ENCODE measurements at regions not wholly inside any gene's neighbourhood (a gene's known extent, or its start where the extent isn't known, plus 50 kb on each side); places are given as distances from the start of the nearest gene placed in this dataset.
A peak's percentile ranks its signal among the peaks of the same experiment; 100 is the strongest.

- Histone ChIP-seq H2AK5ac (ENCODE audit: low read length) (no peak overlapping the region), H3K18ac (ENCODE audit: low read length) (no peak overlapping the region), H4K8ac (ENCODE audit: low read depth, low read length) (no peak overlapping the region), H3K4ac (ENCODE audit: low read depth, low read length) (no peak overlapping the region), H2BK120ac (ENCODE audit: low read depth, low read length) (no peak overlapping the region), H3K56ac (ENCODE audit: low read length) (no peak overlapping the region), H3K27me3 (ENCODE audit: insufficient read depth, low read length, poor library complexity) (no peaks in the 10 kb centered on the region), H3K79me1 (ENCODE audit: low read length) (no peaks in the 10 kb centered on the region), H2BK15ac (replicated peaks; ENCODE audit: low read depth) (no peak overlapping the region), H3K27ac (ENCODE audit: low read depth, low read length) (no peak overlapping the region), H3K9ac (ENCODE audit: low read length) (no peak overlapping the region), H3K36me3 (ENCODE audit: control insufficient read depth, insufficient read depth, low read length) (no peaks in the 10 kb centered on the region), H4K5ac (ENCODE audit: low read length) (no peak overlapping the region), H2BK5ac (ENCODE audit: low read length) (no peak overlapping the region), H3K79me2 (ENCODE audit: control insufficient read depth, insufficient read depth, low read length) (no peaks in the 10 kb centered on the region), H3K4me3 (ENCODE audit: low read length) (no peak overlapping the region), H3K23ac (ENCODE audit: low read length) (no peak overlapping the region), H3K4me1 (ENCODE audit: control insufficient read depth, low read depth, low read length) (no peaks in the 10 kb centered on the region), H3K4me2 (ENCODE audit: low read length) (no peak overlapping the region)
- peak; percentile 78 for DNase-seq
- no CpG with 5 or more reads among the region's 17 CpGs for WGBS (ENCODE audit: extremely low coverage, insufficient coverage, low lambda C conversion rate)
These were observed 759.5 kb downstream of the TAF11L14 start for GRCh38 chr5:18393565-18394442.

DNA sequence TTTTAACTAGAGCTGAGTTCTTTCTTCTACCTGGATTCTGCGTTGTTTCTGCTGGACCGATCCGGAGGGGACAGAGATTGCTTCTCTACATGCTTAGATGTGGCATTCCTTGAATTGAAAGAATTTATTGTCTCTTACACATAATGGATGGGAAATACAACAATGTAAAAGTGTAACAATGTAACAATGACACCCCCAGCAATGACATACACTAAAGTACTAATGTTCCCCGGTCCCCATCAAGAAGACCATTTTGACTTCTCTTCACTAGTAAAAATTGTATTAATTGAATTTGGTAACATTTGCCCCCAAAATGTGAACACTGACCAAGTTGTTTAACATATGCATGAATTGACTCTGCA is 760.2 kb downstream of the TAF11L14 start:
- H2BK15ac ChIP-seq (replicated peaks; ENCODE audit: low read depth) = no peak overlapping the region

GRCh38 chr5:18395126-18396110 is 761.2 kb downstream of the TAF11L14 start:
- no peak for DNase-seq
- no peak overlapping the region for H3K4me2 ChIP-seq (ENCODE audit: low read length)
- no peak overlapping the region for H4K8ac ChIP-seq (ENCODE audit: low read depth, low read length)
- no peak overlapping the region for H3K56ac ChIP-seq (ENCODE audit: low read length)
- no CpG with 5 or more reads among the region's 10 CpGs for WGBS (ENCODE audit: extremely low coverage, insufficient coverage, low lambda C conversion rate)
- H2AK5ac ChIP-seq (ENCODE audit: low read length) = no peak overlapping the region
- no peak overlapping the region for H2BK15ac ChIP-seq (replicated peaks; ENCODE audit: low read depth)
- H3K4me3 ChIP-seq (ENCODE audit: low read length) = no peak overlapping the region
- H2BK120ac ChIP-seq (ENCODE audit: low read depth, low read length) = no peak overlapping the region
- H3K27me3 ChIP-seq (ENCODE audit: insufficient read depth, low read length, poor library complexity) = no peaks in the 10 kb centered on the region
- no peak overlapping the region for H3K18ac ChIP-seq (ENCODE audit: low read length)
- H3K36me3 ChIP-seq (ENCODE audit: control insufficient read depth, insufficient read depth, low read length) = no peaks in the 10 kb centered on the region
- no peak overlapping the region for H3K4ac ChIP-seq (ENCODE audit: low read depth, low read length)
- H2BK5ac ChIP-seq (ENCODE audit: low read length) = no peak overlapping the region
- H3K27ac ChIP-seq (ENCODE audit: low read depth, low read length) = no peak overlapping the region
- no peaks in the 10 kb centered on the region for H3K79me1 ChIP-seq (ENCODE audit: low read length)
- no peak overlapping the region for H3K9ac ChIP-seq (ENCODE audit: low read length)
- no peaks in the 10 kb centered on the region for H3K4me1 ChIP-seq (ENCODE audit: control insufficient read depth, low read depth, low read length)
- H4K5ac ChIP-seq (ENCODE audit: low read length) = no peak overlapping the region
- H3K23ac ChIP-seq (ENCODE audit: low read length) = no peak overlapping the region
- no peaks in the 10 kb centered on the region for H3K79me2 ChIP-seq (ENCODE audit: control insufficient read depth, insufficient read depth, low read length)

More for the DNA sequence above, 760.2 kb downstream of the TAF11L14 start:
- Histone ChIP-seq H3K23ac (ENCODE audit: low read length) (no peak overlapping the region), H3K79me1 (ENCODE audit: low read length) (no peaks in the 10 kb centered on the region), H3K27me3 (ENCODE audit: insufficient read depth, low read length, poor library complexity) (no peaks in the 10 kb centered on the region), H2AK5ac (ENCODE audit: low read length) (no peak overlapping the region), H3K27ac (ENCODE audit: low read depth, low read length) (no peak overlapping the region), H3K18ac (ENCODE audit: low read length) (no peak overlapping the region), H3K4ac (ENCODE audit: low read depth, low read length) (no peak overlapping the region), H4K8ac (ENCODE audit: low read depth, low read length) (no peak overlapping the region), H3K56ac (ENCODE audit: low read length) (no peak overlapping the region), H3K4me3 (ENCODE audit: low read length) (no peak overlapping the region), H2BK120ac (ENCODE audit: low read depth, low read length) (no peak overlapping the region), H3K4me2 (ENCODE audit: low read length) (no peak overlapping the region), H3K9ac (ENCODE audit: low read length) (no peak overlapping the region), H3K4me1 (ENCODE audit: control insufficient read depth, low read depth, low read length) (no peaks in the 10 kb centered on the region), H3K79me2 (ENCODE audit: control insufficient read depth, insufficient read depth, low read length) (no peaks in the 10 kb centered on the region), H4K5ac (ENCODE audit: low read length) (no peak overlapping the region), H3K36me3 (ENCODE audit: control insufficient read depth, insufficient read depth, low read length) (no peaks in the 10 kb centered on the region), H2BK5ac (ENCODE audit: low read length) (no peak overlapping the region)
- no peak for DNase-seq
- WGBS (ENCODE audit: extremely low coverage, insufficient coverage, low lambda C conversion rate) = no CpG with 5 or more reads among the region's 4 CpGs

DNA sequence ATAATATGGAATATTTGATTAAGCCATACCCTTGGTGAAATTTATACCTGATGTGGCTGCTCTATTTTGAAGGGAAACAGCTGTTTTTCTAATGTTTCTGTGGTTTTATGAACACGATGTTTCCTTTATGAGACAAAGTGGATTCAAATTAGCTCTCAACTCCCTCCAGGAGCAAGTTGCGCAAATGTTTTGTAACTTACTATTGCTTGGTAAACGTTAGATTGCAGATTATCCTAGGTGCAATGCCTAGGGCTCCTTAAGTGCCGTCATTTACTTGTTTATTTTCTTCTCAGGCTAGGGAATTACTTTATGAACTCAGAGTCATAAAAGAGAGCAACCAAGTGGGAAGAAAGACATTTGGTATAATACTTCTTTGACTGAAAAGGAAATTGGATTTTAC is 763.1 kb downstream of the TAF11L14 start:
- no peak for DNase-seq
- Histone ChIP-seq H3K79me2 (ENCODE audit: control insufficient read depth, insufficient read depth, low read length) (no peaks in the 10 kb centered on the region), H3K4me3 (ENCODE audit: low read length) (no peak overlapping the region), H3K79me1 (ENCODE audit: low read length) (no peaks in the 10 kb centered on the region), H3K56ac (ENCODE audit: low read length) (no peak overlapping the region), H2BK5ac (ENCODE audit: low read length) (no peak overlapping the region), H3K23ac (ENCODE audit: low read length) (no peak overlapping the region), H3K18ac (ENCODE audit: low read length) (no peak overlapping the region), H4K5ac (ENCODE audit: low read length) (no peak overlapping the region), H3K4me1 (ENCODE audit: control insufficient read depth, low read depth, low read length) (no peaks in the 10 kb centered on the region), H4K8ac (ENCODE audit: low read depth, low read length) (no peak overlapping the region), H2BK15ac (replicated peaks; ENCODE audit: low read depth) (no peak overlapping the region), H3K27ac (ENCODE audit: low read depth, low read length) (no peak overlapping the region), H3K36me3 (ENCODE audit: control insufficient read depth, insufficient read depth, low read length) (no peaks in the 10 kb centered on the region), H2AK5ac (ENCODE audit: low read length) (no peak overlapping the region), H3K9ac (ENCODE audit: low read length) (no peak overlapping the region), H3K4me2 (ENCODE audit: low read length) (no peak overlapping the region), H2BK120ac (ENCODE audit: low read depth, low read length) (no peak overlapping the region), H3K27me3 (ENCODE audit: insufficient read depth, low read length, poor library complexity) (no peaks in the 10 kb centered on the region), H3K4ac (ENCODE audit: low read depth, low read length) (no peak overlapping the region)
- WGBS (ENCODE audit: extremely low coverage, insufficient coverage, low lambda C conversion rate) = no CpG with 5 or more reads among the region's 4 CpGs

DNA sequence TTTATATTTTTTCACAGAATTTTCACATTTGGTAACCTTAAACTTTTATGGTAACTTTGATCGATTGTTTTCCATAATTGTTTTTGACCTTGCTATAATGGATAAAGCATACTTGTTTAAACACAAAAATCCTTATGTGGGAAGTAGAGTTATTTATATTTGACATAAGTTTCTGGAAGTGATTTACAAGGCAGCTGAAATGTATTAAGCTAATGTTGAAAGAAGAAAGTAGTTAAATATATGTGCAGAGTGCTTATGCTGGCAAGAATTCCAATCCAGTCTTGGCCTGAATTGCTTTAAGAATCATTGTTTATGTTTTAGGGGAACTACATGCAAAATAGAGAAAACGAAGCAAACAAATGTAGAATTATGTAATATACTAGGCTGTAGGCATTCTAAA is 763.6 kb downstream of the TAF11L14 start:
- Histone ChIP-seq H3K4me1 (ENCODE audit: control insufficient read depth, low read depth, low read length) (no peaks in the 10 kb centered on the region), H3K23ac (ENCODE audit: low read length) (no peak overlapping the region)

More for the DNA sequence above, 763.6 kb downstream of the TAF11L14 start:
- Histone ChIP-seq H2BK120ac (ENCODE audit: low read depth, low read length) (no peak overlapping the region), H3K79me1 (ENCODE audit: low read length) (no peaks in the 10 kb centered on the region), H3K4me3 (ENCODE audit: low read length) (no peak overlapping the region), H3K4ac (ENCODE audit: low read depth, low read length) (no peak overlapping the region), H3K27me3 (ENCODE audit: insufficient read depth, low read length, poor library complexity) (no peaks in the 10 kb centered on the region), H3K36me3 (ENCODE audit: control insufficient read depth, insufficient read depth, low read length) (no peaks in the 10 kb centered on the region), H2AK5ac (ENCODE audit: low read length) (no peak overlapping the region), H3K4me2 (ENCODE audit: low read length) (no peak overlapping the region), H2BK15ac (replicated peaks; ENCODE audit: low read depth) (no peak overlapping the region), H4K8ac (ENCODE audit: low read depth, low read length) (no peak overlapping the region), H3K56ac (ENCODE audit: low read length) (no peak overlapping the region), H2BK5ac (ENCODE audit: low read length) (no peak overlapping the region), H3K27ac (ENCODE audit: low read depth, low read length) (no peak overlapping the region), H3K9ac (ENCODE audit: low read length) (no peak overlapping the region), H3K18ac (ENCODE audit: low read length) (no peak overlapping the region), H3K79me2 (ENCODE audit: control insufficient read depth, insufficient read depth, low read length) (no peaks in the 10 kb centered on the region), H4K5ac (ENCODE audit: low read length) (no peak overlapping the region)
- whole genome bisulfite sequencing (ENCODE audit: extremely low coverage, insufficient coverage, low lambda C conversion rate) = no CpG with 5 or more reads among the region's 2 CpGs
- DNase-seq = no peak
